Loucy (cell line): ENCODE measurements at regions not wholly inside any gene's neighbourhood (a gene's known extent, or its start where the extent isn't known, plus 50 kb on each side); places are given as distances from the start of the nearest gene placed in this dataset.

Experiments
- EZH2phosphoT487 ChIP-seq: fragments of 200-600 bp; IDR thresholded peaks from 2 replicates; pipeline ENCODE4 v1.6.1; 2018; ENCODE audit warnings: antibody characterized with exemption, mild to moderate bottlenecking, moderate library complexity, borderline replicate concordance
- TF ChIP-seq, protein P1 (sequence below): fragments of 200-600 bp; sonication (generic); conservative IDR thresholded peaks from 2 replicates; pipeline ENCODE4 v1.5.1; 2014; ENCODE audit warnings: mild to moderate bottlenecking, antibody characterized with exemption, low read length

GRCh38 chr18:7413906-7414305, 153.2 kb upstream of the PTPRM start:
- TF ChIP-seq, protein P1, sequence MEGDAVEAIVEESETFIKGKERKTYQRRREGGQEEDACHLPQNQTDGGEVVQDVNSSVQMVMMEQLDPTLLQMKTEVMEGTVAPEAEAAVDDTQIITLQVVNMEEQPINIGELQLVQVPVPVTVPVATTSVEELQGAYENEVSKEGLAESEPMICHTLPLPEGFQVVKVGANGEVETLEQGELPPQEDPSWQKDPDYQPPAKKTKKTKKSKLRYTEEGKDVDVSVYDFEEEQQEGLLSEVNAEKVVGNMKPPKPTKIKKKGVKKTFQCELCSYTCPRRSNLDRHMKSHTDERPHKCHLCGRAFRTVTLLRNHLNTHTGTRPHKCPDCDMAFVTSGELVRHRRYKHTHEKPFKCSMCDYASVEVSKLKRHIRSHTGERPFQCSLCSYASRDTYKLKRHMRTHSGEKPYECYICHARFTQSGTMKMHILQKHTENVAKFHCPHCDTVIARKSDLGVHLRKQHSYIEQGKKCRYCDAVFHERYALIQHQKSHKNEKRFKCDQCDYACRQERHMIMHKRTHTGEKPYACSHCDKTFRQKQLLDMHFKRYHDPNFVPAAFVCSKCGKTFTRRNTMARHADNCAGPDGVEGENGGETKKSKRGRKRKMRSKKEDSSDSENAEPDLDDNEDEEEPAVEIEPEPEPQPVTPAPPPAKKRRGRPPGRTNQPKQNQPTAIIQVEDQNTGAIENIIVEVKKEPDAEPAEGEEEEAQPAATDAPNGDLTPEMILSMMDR = no peak
- no peak for TF ChIP-seq EZH2phosphoT487
